GM12892 (cell line): ENCODE measurements at regions not wholly inside any gene's neighbourhood (a gene's known extent, or its start where the extent isn't known, plus 50 kb on each side); places are given as distances from the start of the nearest gene placed in this dataset.
"Not testable (repeated sequence)": the region's sequence is repeated elsewhere in the genome, so short reads cannot be mapped to it uniquely, and the experiment has no call there.

Experiments
- DNase-seq: peaks from one replicate; pipeline ENCODE4 v3.0.0; 2011; ENCODE audit not compliant: insufficient read length
- FAIRE-seq: peaks from 2 replicates; lab custom pipeline; 2011; peaks lifted over from hg19 to GRCh38; lab: Jason Lieb, UNC

GRCh38 chr16:16448423-16448822 lies 69.5 kb downstream of the NPIPA7 start:
- DNase-seq, FAIRE-seq: not testable (repeated sequence)

DNA sequence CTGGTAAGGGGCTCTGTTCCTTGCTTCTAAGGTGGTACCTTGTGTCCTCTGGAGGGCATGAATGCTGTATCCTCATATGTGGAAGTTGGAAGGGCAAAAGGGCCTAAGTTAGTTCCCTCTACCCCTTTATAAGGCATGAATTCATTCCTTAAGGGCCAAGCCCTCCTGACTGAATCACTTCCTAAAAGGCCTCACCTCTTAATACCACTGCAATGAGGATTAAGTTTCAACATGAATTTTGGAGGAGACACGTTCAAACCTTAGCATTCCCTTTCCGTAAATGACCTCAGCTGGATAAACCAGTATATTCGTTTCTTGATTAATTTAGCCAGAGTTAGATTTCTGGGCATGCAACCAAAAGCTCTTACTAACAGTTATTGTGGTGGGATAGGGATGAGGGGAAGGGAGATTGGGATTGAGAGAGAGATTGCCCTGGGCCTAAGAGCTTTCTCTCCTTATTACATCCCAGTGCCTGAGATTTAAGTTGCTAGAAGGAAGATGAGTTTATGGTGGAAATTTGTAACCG lies 70.8 kb downstream of the NPIPA7 start:
- not testable (repeated sequence) for FAIRE-seq, DNase-seq

DNA sequence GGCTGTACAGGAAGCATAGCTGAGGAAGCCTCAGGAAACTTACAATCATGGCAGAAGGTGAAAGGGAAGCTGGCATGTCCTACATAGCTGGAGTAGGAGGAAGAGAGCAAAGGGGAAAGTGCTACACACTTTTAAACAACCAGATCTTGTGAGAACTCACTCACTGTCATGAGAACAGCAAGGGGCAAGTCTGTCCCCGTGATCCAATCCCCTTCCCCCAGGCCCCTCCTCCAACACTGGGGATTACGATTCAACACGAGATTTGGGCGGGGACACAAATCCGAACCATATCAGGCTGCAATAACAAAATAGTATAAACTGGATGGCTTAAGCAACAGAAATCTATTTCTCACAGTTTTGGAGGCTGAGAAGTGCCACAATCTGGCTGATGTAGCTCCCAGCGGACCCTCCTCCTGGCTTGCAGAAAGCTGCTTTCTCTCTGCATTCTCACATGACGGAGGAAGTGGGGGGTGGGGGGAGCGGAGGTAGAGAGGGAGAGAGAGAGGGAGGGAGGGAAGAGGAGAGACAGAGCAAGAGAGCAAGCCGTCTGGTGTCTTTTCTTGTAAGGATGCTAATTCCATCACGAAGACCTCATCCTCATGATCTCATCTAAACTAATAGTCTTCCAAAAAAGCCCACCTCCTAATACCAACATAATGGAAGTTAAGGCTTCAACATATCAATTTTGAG lies 72.9 kb downstream of the NPIPA7 start:
- FAIRE-seq, DNase-seq: not testable (repeated sequence)

DNA sequence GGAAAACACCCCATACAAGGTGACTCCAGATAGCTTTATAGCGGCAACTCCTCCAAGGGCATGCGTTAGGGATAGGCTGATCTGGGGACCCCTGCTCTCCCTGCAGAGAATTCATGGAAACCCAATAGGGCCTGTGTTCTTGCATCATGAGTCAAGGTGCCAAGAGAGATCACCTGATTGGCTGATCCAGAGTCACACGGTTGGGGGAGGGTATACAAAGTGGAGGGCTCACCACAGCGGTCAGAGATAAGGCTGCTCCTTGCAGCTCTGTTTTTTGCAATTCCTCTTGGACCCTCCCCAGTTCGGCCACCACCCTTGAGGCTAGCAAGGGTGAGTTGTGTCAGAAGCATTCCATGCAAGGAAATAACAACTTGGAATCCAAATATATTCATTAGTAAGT lies 79.6 kb downstream of the NPIPA7 start:
- DNase-seq, FAIRE-seq: not testable (repeated sequence)

DNA sequence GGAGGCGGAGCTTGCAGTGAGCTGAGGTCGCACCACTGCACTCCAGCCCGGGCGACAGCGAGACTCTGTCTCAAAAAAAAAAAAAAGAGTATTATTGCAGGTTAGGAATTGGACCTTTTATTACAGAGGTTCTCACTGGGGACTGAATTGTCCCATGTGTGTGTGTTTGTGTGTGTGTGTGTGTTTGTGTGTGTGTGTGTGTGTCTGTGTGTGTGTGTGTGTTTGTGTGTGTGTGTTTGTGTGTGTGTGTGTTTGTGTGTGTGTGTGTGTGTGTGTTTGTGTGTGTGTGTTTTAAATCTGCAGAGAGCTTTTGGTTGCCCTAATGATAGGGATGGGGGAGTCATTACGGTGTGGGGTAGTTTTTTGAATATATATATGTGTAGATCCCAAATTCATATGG lies 84.9 kb downstream of the NPIPA7 start:
- not testable (repeated sequence) for DNase-seq, FAIRE-seq

DNA sequence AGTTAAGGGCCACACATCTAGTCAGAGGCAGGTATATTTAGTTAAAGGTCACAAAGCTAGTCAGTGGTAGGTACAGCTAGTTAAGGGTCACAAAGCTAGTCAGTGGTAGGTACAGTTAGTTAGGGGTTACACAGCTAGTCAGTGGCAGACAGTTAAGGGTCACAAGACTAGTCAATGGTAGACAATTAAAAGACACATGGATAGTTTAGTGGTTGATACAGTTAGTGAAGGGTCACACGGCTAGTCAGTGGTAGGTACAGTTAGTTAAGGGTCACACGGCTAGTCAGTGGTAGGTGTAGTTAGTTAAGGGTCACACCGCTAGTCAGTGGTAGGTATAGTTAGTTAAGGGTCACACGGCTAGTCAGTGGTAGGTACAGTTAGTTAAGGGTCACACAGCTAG lies 110.0 kb downstream of the NPIPA7 start:
- FAIRE-seq, DNase-seq: not testable (repeated sequence)

DNA sequence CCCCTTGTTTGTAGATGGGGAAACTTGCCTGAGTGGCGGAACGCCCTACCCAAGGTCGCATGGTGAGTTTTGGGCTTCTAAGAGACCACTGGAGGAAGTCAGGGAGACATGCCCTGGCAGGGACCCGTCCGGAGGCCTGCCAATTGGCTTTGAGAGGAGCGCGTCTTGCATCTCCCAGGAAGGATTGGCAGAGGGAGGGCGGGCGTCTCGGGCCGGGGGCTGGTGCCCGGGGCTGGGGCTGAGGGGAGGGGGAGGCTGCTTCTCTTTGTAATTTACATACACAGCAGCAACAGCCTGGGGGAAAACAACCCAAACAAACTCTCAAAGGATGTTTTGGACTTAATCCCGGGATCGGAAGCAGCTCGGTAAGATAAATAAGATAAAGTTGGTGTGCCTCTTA lies 110.5 kb downstream of the NPIPA7 start:
- not testable (repeated sequence) for DNase-seq, FAIRE-seq

GRCh38 chr16:16494114-16494513 lies 115.2 kb downstream of the NPIPA7 start:
- not testable (repeated sequence) for FAIRE-seq, DNase-seq

GRCh38 chr16:16494998-16495397 lies 116.1 kb downstream of the NPIPA7 start:
- FAIRE-seq, DNase-seq: not testable (repeated sequence)

DNA sequence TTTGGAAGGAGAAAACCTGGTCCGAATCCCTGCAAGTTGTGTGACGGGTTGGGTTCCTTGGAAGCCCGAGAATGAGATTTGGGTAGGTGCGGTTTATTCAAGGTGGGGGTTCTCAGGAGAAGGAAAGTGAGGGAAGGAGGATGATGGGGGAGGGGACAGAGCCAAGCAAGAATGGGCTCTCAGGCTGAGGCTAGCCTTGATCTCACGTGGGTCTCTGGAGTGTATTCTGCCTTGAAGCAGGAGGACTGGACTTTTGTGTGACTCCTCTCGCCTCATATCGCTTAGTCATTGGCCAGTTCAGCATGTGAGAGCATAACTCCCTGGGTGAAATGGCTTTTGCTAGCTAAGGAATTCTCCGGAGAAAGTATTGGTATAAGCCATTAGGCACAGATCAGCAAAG lies 120.9 kb downstream of the NPIPA7 start:
- FAIRE-seq, DNase-seq: not testable (repeated sequence)

DNA sequence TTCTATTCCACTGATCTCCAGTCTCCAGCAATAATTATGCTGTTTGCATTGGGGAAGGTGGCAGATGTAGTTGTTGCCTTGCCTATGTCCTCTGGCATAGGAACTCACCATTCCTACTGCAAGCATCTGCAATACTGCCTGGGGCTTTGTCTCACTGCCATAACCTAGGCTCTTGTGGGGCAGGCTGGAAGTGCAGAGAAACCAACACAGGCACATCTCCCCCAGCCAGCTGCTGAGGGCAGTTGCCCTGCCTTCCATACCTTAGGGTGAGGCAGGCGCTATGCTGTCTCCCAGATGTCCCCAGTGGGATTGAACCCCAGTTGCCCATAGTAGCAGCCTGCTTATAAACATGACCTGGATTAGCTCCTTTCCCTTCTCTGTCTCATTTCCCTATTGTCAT lies 128.1 kb downstream of the NPIPA7 start:
- not testable (repeated sequence) for FAIRE-seq, DNase-seq

DNA sequence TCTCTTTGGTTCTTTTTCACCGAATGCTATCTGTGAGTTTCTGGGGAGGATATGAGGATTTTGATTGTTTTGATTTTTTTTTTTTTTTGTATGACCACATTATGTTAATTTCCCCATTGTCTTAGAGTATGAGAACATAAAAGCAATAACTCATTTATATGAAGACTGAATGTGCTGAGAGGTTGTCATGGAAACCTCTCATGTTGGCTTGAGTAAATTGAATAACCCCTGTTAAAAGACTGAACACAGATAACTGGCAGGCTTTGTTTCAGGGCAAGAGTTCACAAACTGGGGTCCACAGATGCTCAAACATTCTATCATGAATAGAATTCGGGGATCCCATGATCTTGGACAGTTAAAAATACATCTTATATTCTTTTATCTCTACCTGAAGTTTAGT lies 129.4 kb downstream of the NPIPA7 start:
- FAIRE-seq, DNase-seq: not testable (repeated sequence)

- DNase-seq, FAIRE-seq: not testable (repeated sequence)
Measured at GRCh38 chr16:16519395-16519794, 140.5 kb downstream of the NPIPA7 start.

- not testable (repeated sequence) for FAIRE-seq, DNase-seq
Measured at GRCh38 chr16:16521239-16522002, 142.5 kb downstream of the NPIPA7 start.

- not testable (repeated sequence) for DNase-seq, FAIRE-seq
Measured at GRCh38 chr16:16526998-16527397, 148.1 kb downstream of the NPIPA7 start.

DNA sequence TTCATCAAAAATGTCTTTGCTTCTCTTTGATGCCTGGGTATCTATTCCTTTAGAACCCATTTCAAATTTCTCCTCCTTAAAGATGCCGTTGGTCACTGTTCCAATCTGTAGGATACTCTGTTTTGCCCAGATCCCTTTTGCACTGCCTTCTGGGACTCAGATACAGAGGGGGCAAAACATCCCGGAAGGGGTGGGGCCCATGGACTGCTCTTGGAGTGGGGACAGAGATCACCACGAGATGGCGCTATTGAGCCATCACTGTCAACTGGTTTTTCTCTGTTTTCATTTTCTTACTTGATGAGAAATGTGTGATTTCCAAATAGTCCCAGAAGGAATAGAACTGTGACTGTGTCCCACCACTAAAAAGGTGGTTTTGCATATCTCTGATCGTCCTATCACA lies 151.8 kb downstream of the NPIPA7 start:
- peak; percentile 14 for FAIRE-seq
- DNase-seq: not testable (repeated sequence)

GRCh38 chr16:16535565-16535964 lies 156.6 kb downstream of the NPIPA7 start:
- not testable (repeated sequence) for FAIRE-seq, DNase-seq

DNA sequence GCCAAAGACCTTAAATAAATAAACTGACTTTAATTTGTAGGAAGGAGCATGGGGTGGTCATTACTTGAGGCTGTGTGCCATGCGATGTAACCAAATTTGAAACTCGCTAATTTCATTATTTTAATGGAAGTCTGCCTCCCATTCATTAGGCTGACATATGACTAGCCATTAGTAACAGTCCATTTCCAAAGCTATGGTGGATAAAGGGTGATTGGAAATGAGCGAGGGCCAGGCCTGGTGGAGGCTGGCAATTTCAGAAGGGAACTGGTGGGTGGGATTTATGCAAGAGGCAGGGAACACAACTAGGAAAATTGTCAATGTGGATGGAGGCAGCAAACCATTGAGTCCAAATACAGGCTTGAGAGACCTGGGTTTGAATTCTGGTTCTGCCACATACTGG lies 157.2 kb downstream of the NPIPA7 start:
- FAIRE-seq, DNase-seq: not testable (repeated sequence)

GRCh38 chr16:16549710-16550109 lies 170.8 kb downstream of the NPIPA7 start:
- DNase-seq, FAIRE-seq: not testable (repeated sequence)

- not testable (repeated sequence) for FAIRE-seq, DNase-seq
Measured at GRCh38 chr16:16550824-16551223, 171.9 kb downstream of the NPIPA7 start.
